Uterus (tissue), 2 donors: ENCODE measurements at regions not wholly inside any gene's neighbourhood (a gene's known extent, or its start where the extent isn't known, plus 50 kb on each side); places are given as distances from the start of the nearest gene placed in this dataset.

Experiments used
- POLR2A ChIP-seq, 2 donors: fragments of 450-650 bp; IDR thresholded peaks; one replicate each; pipeline ENCODE4 v1.6.1; 2016; ENCODE audit warnings: antibody characterized with exemption in 2 of 2, mild to moderate bottlenecking in 1 of 2, moderate library complexity in 1 of 2
- TF ChIP-seq, protein P1 (sequence below), 4 experiments: fragments of 200-600 bp in 2 of 4; fragments of 450-650 bp in 2 of 4; sonication (generic) in 2 of 4; IDR thresholded peaks; one replicate each; pipeline ENCODE4 v1.5.1; 2016 to 2019; ENCODE audit warnings: antibody characterized with exemption in 4 of 4, mild to moderate bottlenecking in 2 of 4, moderate library complexity in 1 of 4

- TF ChIP-seq, protein P1, sequence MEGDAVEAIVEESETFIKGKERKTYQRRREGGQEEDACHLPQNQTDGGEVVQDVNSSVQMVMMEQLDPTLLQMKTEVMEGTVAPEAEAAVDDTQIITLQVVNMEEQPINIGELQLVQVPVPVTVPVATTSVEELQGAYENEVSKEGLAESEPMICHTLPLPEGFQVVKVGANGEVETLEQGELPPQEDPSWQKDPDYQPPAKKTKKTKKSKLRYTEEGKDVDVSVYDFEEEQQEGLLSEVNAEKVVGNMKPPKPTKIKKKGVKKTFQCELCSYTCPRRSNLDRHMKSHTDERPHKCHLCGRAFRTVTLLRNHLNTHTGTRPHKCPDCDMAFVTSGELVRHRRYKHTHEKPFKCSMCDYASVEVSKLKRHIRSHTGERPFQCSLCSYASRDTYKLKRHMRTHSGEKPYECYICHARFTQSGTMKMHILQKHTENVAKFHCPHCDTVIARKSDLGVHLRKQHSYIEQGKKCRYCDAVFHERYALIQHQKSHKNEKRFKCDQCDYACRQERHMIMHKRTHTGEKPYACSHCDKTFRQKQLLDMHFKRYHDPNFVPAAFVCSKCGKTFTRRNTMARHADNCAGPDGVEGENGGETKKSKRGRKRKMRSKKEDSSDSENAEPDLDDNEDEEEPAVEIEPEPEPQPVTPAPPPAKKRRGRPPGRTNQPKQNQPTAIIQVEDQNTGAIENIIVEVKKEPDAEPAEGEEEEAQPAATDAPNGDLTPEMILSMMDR (IDR thresholded peaks at IDR 0.05) = no peak
- no peak for TF ChIP-seq POLR2A (IDR thresholded peaks at IDR 0.05)
Measured at GRCh38 chr3:102125994-102126368, 276.7 kb downstream of the NFKBIZ start.
